Smooth muscle cell (in vitro differentiated cells): ENCODE measurements at regions not wholly inside any gene's neighbourhood (a gene's known extent, or its start where the extent isn't known, plus 50 kb on each side); places are given as distances from the start of the nearest gene placed in this dataset.

ENCODE experiments used
- DNase-seq: peaks from one replicate; lab custom pipeline; 2025; ENCODE audit not compliant: unreplicated experiment; lab: John Stamatoyannopoulos, UW
- H2AFZ ChIP-seq: fragments of 200-600 bp; sonication (generic); 2 replicates; pipeline ENCODE4 v1.6.0; 2016; ENCODE audit warnings: antibody characterized with exemption, low read depth, mild to moderate bottlenecking
- H3F3A ChIP-seq: fragments of 200-600 bp; sonication (generic); 2 replicates; pipeline ENCODE4 v1.6.0; 2017; ENCODE audit warnings: antibody characterized with exemption, low read depth
- H3K27ac ChIP-seq: fragments of 200-600 bp; sonication (generic); 2 replicates; pipeline ENCODE4 v1.5.1; 2016; ENCODE audit warnings: low read depth, mild to moderate bottlenecking
- H3K27me3 ChIP-seq: fragments of 200-600 bp; sonication (generic); 2 replicates; pipeline ENCODE4 v1.6.1; 2016; ENCODE audit warnings: low read depth, mild to moderate bottlenecking
- H3K36me3 ChIP-seq: fragments of 200-600 bp; sonication (generic); 2 replicates; pipeline ENCODE4 v1.5.1; 2016; ENCODE audit warnings: low read depth
- H3K4me1 ChIP-seq: fragments of 200-600 bp; sonication (generic); 2 replicates; pipeline ENCODE4 v1.5.1; 2016; ENCODE audit warnings: low read depth
- H3K4me2 ChIP-seq: fragments of 200-600 bp; sonication (generic); 2 replicates; pipeline ENCODE4 v1.6.0; 2016; ENCODE audit warnings: mild to moderate bottlenecking
- H3K4me3 ChIP-seq: fragments of 200-600 bp; sonication (generic); 2 replicates; pipeline ENCODE4 v1.5.1; 2016; ENCODE audit warnings: mild to moderate bottlenecking
- H3K79me2 ChIP-seq: fragments of 200-600 bp; sonication (generic); 2 replicates; pipeline ENCODE4 v1.6.0; 2016; ENCODE audit warnings: low read depth, mild to moderate bottlenecking
- H3K9ac ChIP-seq: fragments of 200-600 bp; sonication (generic); 2 replicates; pipeline ENCODE4 v1.6.0; 2016; ENCODE audit warnings: low read depth
- H3K9me3 ChIP-seq: fragments of 200-600 bp; sonication (generic); replicated peaks from 2 replicates; pipeline ENCODE4 v1.5.1; 2016; ENCODE audit warnings: low read depth
- H4K20me1 ChIP-seq: fragments of 200-600 bp; sonication (generic); 2 replicates; pipeline ENCODE4 v1.6.0; 2016; ENCODE audit warnings: low read depth
- WGBS: methylation state at CpG from one replicate; pipeline ENCODE4 v1.1.7; 2016; ENCODE audit warnings: low lambda C conversion rate; 5-methylcytosine and 5-hydroxymethylcytosine counted together
- TF ChIP-seq, protein P1 (sequence below): fragments of 200-600 bp; sonication (generic); IDR thresholded peaks from 2 replicates; pipeline ENCODE4 v1.5.1; 2017; ENCODE audit warnings: borderline replicate concordance, mild to moderate bottlenecking, antibody characterized with exemption; ENCODE audit not compliant: insufficient read depth, poor library complexity, severe bottlenecking

DNA sequence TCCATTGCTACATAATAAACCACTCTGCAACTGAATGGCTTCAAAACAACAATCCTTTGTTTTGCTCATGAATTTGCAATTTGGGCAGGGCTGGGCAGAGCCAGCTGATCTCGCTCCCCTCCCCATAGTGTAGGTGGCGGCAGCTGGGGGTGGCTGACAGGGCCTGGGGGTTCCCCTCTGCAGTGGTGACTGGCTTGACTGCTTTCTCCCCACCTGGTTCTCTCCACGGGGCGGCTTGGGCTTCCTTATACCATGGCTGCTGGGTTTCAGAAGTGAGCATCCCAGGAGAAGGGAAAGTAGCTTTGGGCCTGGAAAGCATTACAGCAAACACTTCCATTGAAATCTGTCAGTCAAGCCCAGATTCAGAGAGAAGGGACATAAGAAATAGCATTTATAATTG lies 129.7 kb upstream of the ZBTB40 start:
- WGBS = 85% methylated on average over 4 of the region's 4 CpGs
- no peak overlapping the region for H2AFZ ChIP-seq
- TF ChIP-seq, protein P1, sequence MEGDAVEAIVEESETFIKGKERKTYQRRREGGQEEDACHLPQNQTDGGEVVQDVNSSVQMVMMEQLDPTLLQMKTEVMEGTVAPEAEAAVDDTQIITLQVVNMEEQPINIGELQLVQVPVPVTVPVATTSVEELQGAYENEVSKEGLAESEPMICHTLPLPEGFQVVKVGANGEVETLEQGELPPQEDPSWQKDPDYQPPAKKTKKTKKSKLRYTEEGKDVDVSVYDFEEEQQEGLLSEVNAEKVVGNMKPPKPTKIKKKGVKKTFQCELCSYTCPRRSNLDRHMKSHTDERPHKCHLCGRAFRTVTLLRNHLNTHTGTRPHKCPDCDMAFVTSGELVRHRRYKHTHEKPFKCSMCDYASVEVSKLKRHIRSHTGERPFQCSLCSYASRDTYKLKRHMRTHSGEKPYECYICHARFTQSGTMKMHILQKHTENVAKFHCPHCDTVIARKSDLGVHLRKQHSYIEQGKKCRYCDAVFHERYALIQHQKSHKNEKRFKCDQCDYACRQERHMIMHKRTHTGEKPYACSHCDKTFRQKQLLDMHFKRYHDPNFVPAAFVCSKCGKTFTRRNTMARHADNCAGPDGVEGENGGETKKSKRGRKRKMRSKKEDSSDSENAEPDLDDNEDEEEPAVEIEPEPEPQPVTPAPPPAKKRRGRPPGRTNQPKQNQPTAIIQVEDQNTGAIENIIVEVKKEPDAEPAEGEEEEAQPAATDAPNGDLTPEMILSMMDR = no peak
- no peak overlapping the region for H3K4me2 ChIP-seq
- H3K36me3 ChIP-seq = no peaks in the 10 kb centered on the region
- peaks cover 7% of the 10 kb centered on the region for H3K4me1 ChIP-seq
- H4K20me1 ChIP-seq = no peaks in the 10 kb centered on the region
- H3K4me3 ChIP-seq = no peak overlapping the region
- no peak for DNase-seq
- no peaks in the 10 kb centered on the region for H3K79me2 ChIP-seq
- no peak overlapping the region for H3K9ac ChIP-seq
- no peaks in the 10 kb centered on the region for H3K9me3 ChIP-seq
- H3F3A ChIP-seq = no peaks in the 10 kb centered on the region
- peaks cover 9% of the 10 kb centered on the region for H3K27me3 ChIP-seq
- H3K27ac ChIP-seq = no peak overlapping the region

DNA sequence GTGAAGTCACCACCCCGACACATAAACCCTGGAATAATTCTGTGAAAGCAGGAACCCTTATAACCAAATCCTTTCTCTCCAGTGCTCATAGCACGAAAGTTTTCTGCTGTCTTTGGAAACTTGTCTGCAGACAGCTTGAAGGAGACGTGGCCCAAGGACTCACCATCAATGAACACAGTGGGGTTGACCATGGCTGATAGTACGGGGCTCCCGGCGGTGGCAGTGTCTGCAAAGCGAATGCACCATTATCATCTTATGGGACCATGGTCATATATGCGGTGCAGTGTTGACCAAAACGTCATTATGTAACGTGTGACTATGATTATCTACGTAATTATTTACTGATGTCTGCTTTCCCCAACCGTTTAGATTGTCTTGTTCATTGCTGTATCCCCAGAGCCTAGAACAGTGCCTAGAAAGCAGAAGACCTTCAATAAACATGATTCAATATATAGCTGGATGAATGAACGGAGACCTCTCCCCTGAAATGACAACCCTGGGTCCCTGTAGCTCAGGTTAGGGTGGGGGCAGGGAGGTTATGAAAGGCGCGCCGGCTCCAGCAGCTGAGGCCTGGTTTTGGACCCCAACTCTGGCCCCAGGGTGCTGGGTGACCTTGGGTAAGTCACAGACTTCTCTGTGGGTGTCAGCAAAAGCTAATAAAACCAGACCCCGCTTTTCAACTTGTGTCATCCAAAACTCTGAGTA lies 128.4 kb upstream of the ZBTB40 start:
- H3K79me2 ChIP-seq = no peaks in the 10 kb centered on the region
- no peaks in the 10 kb centered on the region for H3F3A ChIP-seq
- no peak overlapping the region for H3K9ac ChIP-seq
- WGBS = 96% methylated on average over 17 of the region's 17 CpGs
- H3K27ac ChIP-seq = no peak overlapping the region
- peaks cover 9% of the 10 kb centered on the region for H3K27me3 ChIP-seq
- no peak overlapping the region for H3K4me2 ChIP-seq
- no peak overlapping the region for H2AFZ ChIP-seq
- TF ChIP-seq, protein P1 = no peak
- H3K36me3 ChIP-seq = no peaks in the 10 kb centered on the region
- H4K20me1 ChIP-seq = no peaks in the 10 kb centered on the region
- no peak for DNase-seq
- no peaks in the 10 kb centered on the region for H3K9me3 ChIP-seq
- H3K4me3 ChIP-seq = no peak overlapping the region
- H3K4me1 ChIP-seq = peaks cover 5% of the 10 kb centered on the region

DNA sequence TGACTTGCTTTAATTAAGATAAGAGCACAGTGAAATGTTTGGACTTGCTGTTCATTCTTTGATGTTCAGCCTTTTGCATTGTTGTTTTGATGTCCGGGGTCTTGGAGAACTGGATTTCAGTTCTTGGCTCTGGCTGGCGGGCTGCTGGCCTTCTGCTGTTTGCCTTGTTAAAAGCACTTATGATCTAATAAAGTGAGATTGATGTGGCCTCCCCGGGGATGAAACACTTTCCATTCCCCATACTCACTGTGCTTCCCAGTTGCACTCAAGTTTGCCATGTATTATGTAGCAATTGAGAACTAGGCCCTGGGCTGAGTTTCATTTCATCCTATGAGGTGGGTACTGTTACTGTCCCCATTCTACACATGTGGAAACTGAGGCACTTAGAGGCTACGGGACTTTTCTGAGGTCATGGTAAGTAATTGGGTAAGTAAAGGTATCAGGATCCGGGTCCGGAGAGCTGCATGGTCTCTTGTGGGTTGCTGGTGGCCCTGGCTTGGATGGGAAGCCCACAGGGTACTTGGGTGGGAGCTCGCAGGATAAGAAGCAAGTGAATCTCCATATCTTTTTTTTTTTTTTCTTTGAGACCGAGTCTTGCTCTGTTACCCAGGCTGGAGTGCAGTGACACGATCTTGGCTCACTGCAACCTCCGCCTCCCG lies 127.7 kb upstream of the ZBTB40 start:
- H3K4me2 ChIP-seq = no peak overlapping the region
- no peak overlapping the region for H3K4me3 ChIP-seq
- H3K9ac ChIP-seq = no peak overlapping the region
- H4K20me1 ChIP-seq = no peaks in the 10 kb centered on the region
- no peak overlapping the region for H3K27ac ChIP-seq
- H3K27me3 ChIP-seq = peaks cover 3% of the 10 kb centered on the region
- no peaks in the 10 kb centered on the region for H3K9me3 ChIP-seq
- H2AFZ ChIP-seq = no peak overlapping the region
- WGBS = 87% methylated on average over 11 of the region's 11 CpGs
- no peaks in the 10 kb centered on the region for H3F3A ChIP-seq
- H3K36me3 ChIP-seq = no peaks in the 10 kb centered on the region
- TF ChIP-seq, protein P1 = no peak
- DNase-seq = no peak
- no peaks in the 10 kb centered on the region for H3K79me2 ChIP-seq
- no peaks in the 10 kb centered on the region for H3K4me1 ChIP-seq
